ENCODE measurements at regions not wholly inside any gene's neighbourhood (a gene's known extent, or its start where the extent isn't known, plus 50 kb on each side); places are given as distances from the start of the nearest gene placed in this dataset.

GRCh38 chr12:97216848-97217247 lies 245.8 kb upstream of the RMST start:
- DNase-seq (ENCODE audit: low spot score): no peak
- no peaks in the 10 kb centered on the region for H3K9me3 ChIP-seq (ENCODE audit: low read depth, low read length, poor library complexity, severe bottlenecking)
- no peak overlapping the region for H3K27ac ChIP-seq (ENCODE audit: low read depth, low read length, poor library complexity, severe bottlenecking)
- TF ChIP-seq CTCF (conservative IDR thresholded peaks at IDR 0.05; ENCODE audit: low read depth, low read length) (no peak), EZH2 (IDR thresholded peaks at IDR 0.05; ENCODE audit: borderline replicate concordance, low read depth, low read length, poor library complexity, severe bottlenecking) (no peak)
- ChIA-PET POLR2A (ENCODE audit: low non-redundant PET) (no interaction called here), CTCF (no interaction called here)
- H3K27me3 ChIP-seq (replicated peaks; ENCODE audit: insufficient read depth, low read depth, low read length, poor library complexity): peaks cover 18% of the 10 kb centered on the region
- intact Hi-C loops (cut with micrococcal nuclease; ENCODE audit: unreplicated experiment): no loop called here
- H3K4me3 ChIP-seq (ENCODE audit: low read depth, low read length, poor library complexity, severe bottlenecking): no peak overlapping the region
- no TSS peak for BruUV-seq (replicated peaks)
- no peaks in the 10 kb centered on the region for H3K36me3 ChIP-seq (ENCODE audit: insufficient read depth, low read length, poor library complexity, severe bottlenecking)
- H3K4me1 ChIP-seq (ENCODE audit: insufficient read depth, low read length, poor library complexity, severe bottlenecking): no peaks in the 10 kb centered on the region

- Histone ChIP-seq H3K27ac (ENCODE audit: low read depth, low read length, poor library complexity, severe bottlenecking) (no peak overlapping the region), H3K36me3 (ENCODE audit: insufficient read depth, low read length, poor library complexity, severe bottlenecking) (no peaks in the 10 kb centered on the region), H3K4me3 (ENCODE audit: low read depth, low read length, poor library complexity, severe bottlenecking) (no peak overlapping the region), H3K27me3 (replicated peaks; ENCODE audit: insufficient read depth, low read depth, low read length, poor library complexity) (peaks cover 10% of the 10 kb centered on the region), H3K9me3 (ENCODE audit: low read depth, low read length, poor library complexity, severe bottlenecking) (no peaks in the 10 kb centered on the region), H3K4me1 (ENCODE audit: insufficient read depth, low read length, poor library complexity, severe bottlenecking) (no peaks in the 10 kb centered on the region)
- no TSS peak for BruUV-seq (replicated peaks)
- intact Hi-C loops (cut with micrococcal nuclease; ENCODE audit: unreplicated experiment): no loop called here
- no peak for TF ChIP-seq CTCF (conservative IDR thresholded peaks at IDR 0.05; ENCODE audit: low read depth, low read length)
- TF ChIP-seq EZH2 (IDR thresholded peaks at IDR 0.05; ENCODE audit: borderline replicate concordance, low read depth, low read length, poor library complexity, severe bottlenecking): no peak
- POLR2A ChIA-PET (ENCODE audit: low non-redundant PET): no interaction called here
- CTCF ChIA-PET: no interaction called here
- no peak for DNase-seq (ENCODE audit: low spot score)
Measured at GRCh38 chr12:97222391-97222790, 240.2 kb upstream of the RMST start.

- TF ChIP-seq EZH2 (IDR thresholded peaks at IDR 0.05; ENCODE audit: borderline replicate concordance, low read depth, low read length, poor library complexity, severe bottlenecking): no peak
- no peak for TF ChIP-seq CTCF (conservative IDR thresholded peaks at IDR 0.05; ENCODE audit: low read depth, low read length)
- Histone ChIP-seq H3K4me3 (ENCODE audit: low read depth, low read length, poor library complexity, severe bottlenecking) (no peak overlapping the region), H3K27ac (ENCODE audit: low read depth, low read length, poor library complexity, severe bottlenecking) (no peak overlapping the region), H3K4me1 (ENCODE audit: insufficient read depth, low read length, poor library complexity, severe bottlenecking) (no peaks in the 10 kb centered on the region), H3K27me3 (replicated peaks; ENCODE audit: insufficient read depth, low read depth, low read length, poor library complexity) (peaks cover under 1% of the 10 kb centered on the region), H3K9me3 (ENCODE audit: low read depth, low read length, poor library complexity, severe bottlenecking) (no peaks in the 10 kb centered on the region), H3K36me3 (ENCODE audit: insufficient read depth, low read length, poor library complexity, severe bottlenecking) (no peaks in the 10 kb centered on the region)
- intact Hi-C loops (cut with micrococcal nuclease; ENCODE audit: unreplicated experiment): no loop called here
- no peak for DNase-seq (ENCODE audit: low spot score)
- no TSS peak for BruUV-seq (replicated peaks)
- CTCF ChIA-PET: no interaction called here
- POLR2A ChIA-PET (ENCODE audit: low non-redundant PET): no interaction called here
Measured at GRCh38 chr12:97223419-97223818, 239.2 kb upstream of the RMST start.

Measured in A673 (cell line).